ENCODE measurements at regions not wholly inside any gene's neighbourhood (a gene's known extent, or its start where the extent isn't known, plus 50 kb on each side); places are given as distances from the start of the nearest gene placed in this dataset.

DNA sequence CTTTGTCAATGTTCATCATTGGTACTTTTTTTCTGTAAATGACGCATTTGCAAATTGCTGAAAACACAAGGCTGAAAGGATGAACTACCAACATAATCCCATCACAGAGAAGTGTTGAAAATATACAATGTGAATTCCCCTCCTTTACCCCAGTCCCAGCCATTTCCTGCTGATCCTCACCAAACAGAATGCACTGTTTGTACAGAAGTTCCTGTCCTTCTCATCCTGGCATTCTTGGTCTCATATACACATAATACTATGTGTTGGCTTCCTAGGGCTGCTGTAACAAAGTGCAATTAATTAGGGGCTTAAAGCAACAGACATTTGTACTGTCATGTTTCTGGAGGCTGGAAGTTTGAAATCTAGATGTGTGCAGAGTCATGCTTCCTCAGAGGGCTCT, 836.2 kb upstream of the MGAT4C start:
- TF ChIP-seq, protein P1, sequence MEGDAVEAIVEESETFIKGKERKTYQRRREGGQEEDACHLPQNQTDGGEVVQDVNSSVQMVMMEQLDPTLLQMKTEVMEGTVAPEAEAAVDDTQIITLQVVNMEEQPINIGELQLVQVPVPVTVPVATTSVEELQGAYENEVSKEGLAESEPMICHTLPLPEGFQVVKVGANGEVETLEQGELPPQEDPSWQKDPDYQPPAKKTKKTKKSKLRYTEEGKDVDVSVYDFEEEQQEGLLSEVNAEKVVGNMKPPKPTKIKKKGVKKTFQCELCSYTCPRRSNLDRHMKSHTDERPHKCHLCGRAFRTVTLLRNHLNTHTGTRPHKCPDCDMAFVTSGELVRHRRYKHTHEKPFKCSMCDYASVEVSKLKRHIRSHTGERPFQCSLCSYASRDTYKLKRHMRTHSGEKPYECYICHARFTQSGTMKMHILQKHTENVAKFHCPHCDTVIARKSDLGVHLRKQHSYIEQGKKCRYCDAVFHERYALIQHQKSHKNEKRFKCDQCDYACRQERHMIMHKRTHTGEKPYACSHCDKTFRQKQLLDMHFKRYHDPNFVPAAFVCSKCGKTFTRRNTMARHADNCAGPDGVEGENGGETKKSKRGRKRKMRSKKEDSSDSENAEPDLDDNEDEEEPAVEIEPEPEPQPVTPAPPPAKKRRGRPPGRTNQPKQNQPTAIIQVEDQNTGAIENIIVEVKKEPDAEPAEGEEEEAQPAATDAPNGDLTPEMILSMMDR (IDR thresholded peaks at IDR 0.05): no peak
- TF ChIP-seq POLR2A (IDR thresholded peaks at IDR 0.05): no peak
